T-helper 2 cell treated with Interferon-gamma antibody and Interleukin-4, amounts not matched to agents 100 ng/mL and 5 ng/mL, for 36 hours (primary cell): ENCODE measurements at regions not wholly inside any gene's neighbourhood (a gene's known extent, or its start where the extent isn't known, plus 50 kb on each side); places are given as distances from the start of the nearest gene placed in this dataset.

Experiments
- intact Hi-C: fragments of 100-400 bp; cut with micrococcal nuclease; formaldehyde crosslinking; loops from one replicate; pipeline ENCODE4 v1.15.1; 2023

DNA sequence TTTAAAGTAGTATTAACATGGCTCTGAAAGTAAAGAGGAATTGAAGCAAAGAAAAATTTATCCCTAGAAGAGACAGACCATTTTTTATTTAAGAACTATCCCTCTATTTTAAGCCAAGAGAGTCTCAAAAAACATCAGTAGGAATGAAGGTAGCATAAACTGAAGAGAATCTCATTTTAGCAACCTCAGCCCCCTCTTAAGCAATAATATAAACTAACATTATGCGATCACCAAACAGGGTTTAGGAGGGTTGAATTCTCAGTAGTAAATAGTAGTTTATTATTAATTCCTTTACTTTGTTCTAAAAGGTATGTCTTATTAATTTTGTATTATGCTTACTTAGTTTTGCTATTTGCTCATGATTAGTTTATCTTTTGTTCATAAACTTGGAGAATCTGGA, 287.4 kb downstream of the CDK5RAP2 start:
- intact Hi-C loops, result loop anchor here (5.0 kb wide), 1 partner anchor 185 kb away; no protein-coding TSS in a partner anchor

DNA sequence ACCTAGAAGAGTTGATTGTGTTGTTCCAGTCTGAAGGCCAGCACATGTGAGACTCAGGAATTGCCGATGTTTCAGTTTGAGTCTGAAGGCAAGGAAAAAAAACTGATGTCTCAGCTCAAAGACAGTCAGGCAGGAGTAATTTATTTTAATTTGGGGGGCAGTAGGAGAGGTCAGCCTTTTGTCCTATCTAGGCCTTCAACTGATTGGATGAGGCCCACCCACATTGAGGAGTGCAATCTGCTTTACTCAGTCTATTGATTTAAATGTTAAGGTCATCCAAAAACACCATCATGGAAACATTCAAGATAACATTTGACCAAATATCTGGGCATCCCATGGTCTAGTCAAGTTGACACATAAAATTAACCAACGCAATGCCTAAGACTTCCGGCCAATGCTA, 288.9 kb downstream of the CDK5RAP2 start:
- intact Hi-C loops, result loop anchor here (5.0 kb wide), 1 partner anchor 186 kb away; no protein-coding TSS in a partner anchor

DNA sequence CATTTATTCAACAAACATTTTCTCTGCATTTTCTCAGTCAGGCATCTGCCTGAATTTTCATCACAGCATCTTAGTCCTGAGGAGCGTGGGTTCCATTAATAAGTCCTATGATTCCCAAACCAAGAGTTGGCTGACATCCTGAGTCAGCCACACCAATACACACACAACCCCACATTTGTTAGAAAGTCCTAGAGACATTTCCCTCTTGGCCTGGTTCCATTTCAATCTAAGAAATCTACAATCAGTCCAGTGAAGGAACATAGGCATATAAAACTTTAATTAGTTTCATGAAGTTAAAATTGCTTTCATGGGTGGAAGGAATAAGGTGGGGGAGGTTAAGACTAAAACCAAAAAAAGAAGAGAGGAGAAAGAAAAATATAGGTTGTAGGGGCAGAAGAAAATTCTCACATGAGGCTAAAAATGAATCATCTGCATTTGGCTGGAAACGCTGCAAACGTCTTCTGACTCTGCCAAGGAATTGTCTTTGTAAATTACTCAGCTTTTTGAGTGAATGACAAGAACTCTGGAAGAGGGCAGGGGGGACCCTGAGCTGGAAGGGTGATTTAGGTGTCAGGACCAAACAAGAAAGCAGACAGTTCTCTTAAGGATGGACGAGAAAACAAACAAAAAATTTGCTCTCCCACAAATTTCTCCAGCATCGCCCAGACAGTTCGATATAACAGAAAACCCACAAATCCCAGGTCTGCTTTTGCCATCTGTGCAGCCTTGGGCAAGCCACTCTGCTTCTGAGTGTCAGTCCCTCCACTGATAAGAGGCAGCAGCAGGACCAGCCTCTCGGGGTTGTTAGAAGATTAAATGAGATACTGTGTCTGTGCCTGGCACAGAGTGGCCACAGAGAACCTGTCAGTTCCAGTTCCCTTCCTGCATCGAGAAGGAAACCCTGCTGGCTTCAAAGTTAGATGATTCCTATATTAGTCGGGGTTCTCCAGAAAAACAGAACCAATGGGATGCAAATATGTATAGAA, 289.7 kb downstream of the CDK5RAP2 start:
- intact Hi-C loops, result loop anchor here (5.0 kb wide), 1 partner anchor 187 kb away; no protein-coding TSS in a partner anchor

DNA sequence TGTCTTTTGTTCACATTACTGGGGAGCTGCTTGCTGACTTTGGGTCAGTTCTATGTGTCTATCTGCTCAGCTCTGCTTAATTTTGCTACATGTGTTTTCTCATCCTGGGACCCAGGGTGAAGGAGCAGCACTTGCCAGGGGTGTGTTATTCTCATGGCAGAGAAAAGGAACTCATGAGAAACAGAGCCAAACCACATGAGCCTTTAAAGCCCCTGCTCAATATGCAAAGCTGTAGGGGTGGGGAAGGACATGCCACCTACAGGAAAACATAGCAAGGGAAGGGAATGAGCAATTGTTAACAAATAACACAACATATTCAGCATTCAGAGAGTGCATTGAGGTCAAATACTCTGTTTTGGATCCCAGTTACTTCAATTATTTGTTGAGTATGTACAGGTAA, 290.9 kb downstream of the CDK5RAP2 start:
- intact Hi-C loops, result no loop called here

DNA sequence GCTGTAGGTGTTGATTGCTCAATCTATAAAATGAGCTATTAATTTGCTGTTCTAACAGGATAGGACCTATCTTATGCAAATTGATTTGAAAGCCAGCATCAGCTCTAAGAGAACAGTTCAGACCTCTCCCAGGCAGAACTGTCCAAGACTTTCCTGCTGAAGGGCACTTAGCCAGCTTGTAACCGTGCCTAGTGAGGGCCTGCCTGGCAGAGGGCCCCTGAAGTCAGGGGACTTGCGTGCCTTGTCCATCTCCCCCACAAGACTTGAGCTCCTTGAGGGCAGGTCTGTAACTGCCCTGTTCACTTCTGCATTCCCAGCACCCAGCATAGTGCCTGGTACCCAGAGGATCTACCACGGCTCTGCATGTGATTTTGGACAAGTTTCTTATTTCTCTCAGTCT, 293.4 kb downstream of the CDK5RAP2 start:
- intact Hi-C loops, result no loop called here

DNA sequence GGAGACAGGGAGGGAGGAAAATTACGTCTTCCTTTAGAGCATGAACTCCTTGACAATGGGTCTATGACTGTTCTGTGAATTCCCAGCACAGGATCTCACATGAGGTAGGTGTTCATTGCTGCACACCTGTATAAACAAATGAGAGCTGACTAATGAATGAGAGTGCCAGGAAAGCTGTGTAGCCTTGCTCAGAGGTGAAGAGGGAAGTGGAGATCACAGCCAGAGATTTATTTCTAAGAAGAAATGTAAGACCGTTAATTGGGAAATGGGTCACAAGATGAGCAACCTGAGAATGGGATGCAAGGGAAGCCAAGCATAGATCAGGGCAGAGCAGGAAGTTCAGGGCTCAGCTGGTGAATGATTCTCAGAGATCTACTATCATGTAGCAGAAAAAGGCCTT, 295.1 kb downstream of the CDK5RAP2 start:
- intact Hi-C loops, result no loop called here

DNA sequence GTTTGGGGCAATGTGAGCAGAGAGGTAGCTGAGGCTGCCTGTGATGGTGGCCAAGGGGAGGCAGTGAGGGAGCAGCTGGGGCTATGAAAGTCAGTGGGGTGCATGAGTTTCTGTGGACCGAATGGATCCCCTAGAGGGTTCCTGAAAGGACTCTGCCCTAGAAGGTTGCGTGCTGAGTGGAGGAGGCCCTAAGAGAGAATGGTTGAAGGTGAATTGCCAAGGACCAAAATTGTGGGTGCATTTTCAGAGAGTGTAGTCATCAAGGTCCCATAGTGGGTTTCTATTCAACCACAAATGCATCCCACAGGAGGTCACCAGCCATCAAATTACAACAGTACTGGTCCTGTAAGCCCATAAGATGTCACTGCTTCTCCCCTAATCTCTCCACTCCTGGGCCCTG, 298.3 kb downstream of the CDK5RAP2 start:
- intact Hi-C loops, result no loop called here

DNA sequence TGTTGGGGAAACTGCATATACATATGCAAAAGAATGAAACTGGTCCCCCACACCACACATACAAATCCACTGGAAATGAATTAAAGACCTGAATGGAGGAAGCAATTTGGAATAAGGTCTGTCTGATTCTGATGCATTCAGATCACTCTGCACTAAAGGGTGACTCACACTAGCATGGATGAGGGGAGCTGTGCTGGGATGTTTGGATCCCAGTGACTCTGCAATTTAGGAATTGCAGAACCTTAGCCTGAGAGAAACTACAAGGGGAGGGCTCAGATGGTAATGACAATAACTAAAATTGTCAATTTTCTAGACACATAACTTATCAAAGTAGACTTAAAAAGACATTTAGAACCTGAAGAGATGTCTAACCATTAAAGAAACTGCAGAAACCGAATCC, 312.0 kb downstream of the CDK5RAP2 start:
- intact Hi-C loops, result no loop called here

DNA sequence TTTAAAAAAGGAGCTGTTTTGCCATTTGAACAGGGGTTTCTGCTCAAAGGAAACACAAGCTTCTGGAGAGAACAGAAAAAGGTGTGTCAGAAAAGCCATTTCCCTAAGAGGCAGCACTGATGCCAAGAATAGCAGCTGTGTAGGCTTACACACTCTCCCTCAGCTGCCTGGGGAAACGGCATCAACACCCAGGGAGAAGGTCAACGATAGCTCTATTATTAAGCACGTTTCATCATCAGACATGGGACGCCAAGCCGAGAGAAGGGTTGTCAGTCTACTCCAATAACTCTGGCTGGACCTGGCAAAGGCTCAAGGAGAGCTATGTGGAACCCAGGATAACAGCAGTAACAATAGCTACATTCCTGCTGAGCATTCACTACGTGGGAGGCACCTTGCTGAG, 314.2 kb downstream of the CDK5RAP2 start:
- intact Hi-C loops, result no loop called here

DNA sequence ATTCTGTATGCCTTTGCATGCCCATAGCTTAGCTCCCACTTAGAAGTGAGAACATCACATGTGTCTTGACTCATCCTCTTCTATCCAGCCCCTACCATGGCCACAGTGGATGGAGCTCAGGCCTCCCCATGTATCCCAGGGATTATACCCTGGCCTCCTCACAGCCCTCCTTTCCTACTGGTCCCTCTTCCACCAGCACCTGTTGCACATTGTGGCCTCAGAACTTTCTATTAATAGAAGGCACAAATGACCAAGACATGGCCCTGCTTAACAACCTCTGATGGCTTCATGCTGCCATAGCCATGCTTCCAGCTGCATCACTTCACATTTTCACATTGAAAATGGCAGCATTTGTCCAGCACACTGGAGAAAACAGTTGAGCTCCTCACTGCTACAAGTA, 315.4 kb downstream of the CDK5RAP2 start:
- intact Hi-C loops, result no loop called here

DNA sequence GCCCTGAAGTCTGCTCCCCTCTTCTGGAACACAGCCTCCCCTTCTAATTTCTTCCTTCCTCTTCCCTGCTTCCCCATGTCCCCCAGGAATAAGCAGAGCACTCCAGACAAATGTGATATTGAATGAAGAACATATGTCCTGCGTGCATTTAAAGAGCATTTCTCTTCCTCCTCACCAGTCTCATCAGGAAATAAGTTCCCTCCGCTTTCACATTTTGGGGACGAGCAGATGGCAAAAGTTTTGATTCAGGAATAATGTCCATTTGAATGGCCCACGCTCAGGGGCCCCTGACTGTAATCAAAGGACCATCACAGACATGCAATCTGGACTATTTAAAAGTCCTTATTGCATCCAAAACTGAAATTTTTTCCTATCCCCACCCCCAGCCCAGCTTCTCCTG, 316.1 kb downstream of the CDK5RAP2 start:
- intact Hi-C loops, result no loop called here

DNA sequence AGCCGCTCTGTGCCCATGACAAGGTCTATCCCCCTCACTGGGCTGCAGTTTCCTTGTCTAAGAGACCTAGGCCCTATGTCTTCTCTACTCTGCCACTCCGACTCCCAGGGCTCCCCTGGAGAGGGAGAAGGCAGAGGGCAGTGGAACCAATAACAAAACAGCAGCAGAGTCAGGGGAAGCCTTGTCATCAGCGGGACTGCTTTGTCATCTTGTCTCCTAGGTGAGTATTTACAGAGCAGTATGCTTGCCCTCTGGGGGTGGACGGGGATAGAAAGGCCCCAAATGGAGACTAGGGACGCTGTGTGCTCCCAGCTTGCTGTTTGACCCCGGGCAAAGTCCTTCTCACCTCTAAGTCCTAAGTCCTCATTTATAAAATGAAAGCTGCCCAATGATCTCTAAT, 318.5 kb downstream of the CDK5RAP2 start:
- intact Hi-C loops, result no loop called here

DNA sequence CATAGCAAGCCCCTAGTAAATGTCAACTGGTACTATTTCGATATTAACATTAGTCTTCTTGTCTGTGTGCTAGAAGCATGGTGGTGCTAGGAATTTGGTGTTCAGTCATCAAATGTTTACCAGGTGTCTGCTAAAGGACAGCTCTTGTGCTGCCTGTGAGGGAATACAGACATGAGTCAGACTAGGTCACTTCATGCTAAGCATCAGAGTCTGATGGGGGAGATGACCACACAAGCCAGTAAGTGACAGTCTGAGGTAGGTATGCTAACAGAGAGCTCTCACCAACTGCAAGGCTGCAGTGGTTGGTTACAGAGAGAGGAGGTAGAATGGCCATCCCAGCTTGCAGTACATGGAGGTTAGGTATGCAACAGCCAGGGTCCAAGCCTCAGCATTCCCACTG, 320.9 kb downstream of the CDK5RAP2 start:
- intact Hi-C loops, result no loop called here

DNA sequence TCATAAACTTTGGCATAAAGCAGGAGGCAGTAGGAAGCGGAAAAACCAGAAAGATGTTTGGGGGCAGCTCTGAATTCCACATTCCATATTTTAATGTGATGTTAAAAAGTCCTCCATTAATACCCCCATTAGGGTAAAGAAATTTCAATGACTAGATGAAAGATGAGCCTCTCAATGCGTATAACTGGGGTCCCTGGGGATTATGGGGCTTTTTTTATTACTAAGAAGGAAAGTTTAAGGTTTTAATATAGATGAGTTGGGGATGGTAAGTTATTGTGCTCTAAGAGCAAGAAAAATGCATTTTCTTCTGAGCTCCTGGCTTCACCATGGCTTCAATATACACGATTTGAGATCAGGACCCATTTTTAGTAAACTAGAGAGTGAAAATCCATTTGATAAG, 321.9 kb downstream of the CDK5RAP2 start:
- intact Hi-C loops, result no loop called here

DNA sequence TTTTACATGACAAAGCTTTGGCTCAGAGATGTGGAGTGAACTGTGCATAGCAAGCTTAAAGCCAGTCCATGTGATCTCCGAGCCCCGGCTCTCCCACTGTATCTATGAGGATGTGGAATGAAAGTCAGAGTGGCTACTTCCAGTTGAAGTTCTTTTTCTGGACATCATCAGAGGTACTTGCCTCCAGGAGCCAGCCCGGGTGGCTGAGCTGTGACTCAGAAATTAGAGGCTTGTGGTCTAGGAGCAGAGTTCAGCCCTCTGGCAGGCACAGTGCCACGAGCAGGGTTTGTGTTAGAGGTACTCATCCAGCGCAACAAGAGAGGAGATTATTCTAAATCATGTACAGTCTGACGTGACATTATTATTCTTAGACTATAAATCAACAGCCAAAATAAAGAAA, 322.5 kb downstream of the CDK5RAP2 start:
- intact Hi-C loops, result no loop called here

DNA sequence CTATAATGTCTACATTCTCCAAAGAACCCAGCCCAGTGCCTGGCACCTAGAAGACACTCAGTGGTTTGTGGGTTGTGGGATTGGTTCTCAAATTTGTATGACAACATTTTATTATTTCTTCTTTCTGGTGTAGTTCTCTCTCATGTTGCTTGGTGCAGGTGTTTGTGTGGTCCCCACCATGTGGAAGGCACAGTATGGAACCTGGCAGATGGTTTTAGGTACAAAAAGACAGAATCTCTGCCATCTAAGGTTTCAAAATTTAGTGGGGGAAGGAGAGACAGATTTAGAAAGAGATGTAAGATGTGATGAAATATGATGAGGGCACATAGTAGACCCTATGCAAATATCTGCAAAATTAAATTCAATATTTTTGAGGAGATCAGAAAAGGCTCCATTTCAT, 323.8 kb downstream of the CDK5RAP2 start:
- intact Hi-C loops, result no loop called here

DNA sequence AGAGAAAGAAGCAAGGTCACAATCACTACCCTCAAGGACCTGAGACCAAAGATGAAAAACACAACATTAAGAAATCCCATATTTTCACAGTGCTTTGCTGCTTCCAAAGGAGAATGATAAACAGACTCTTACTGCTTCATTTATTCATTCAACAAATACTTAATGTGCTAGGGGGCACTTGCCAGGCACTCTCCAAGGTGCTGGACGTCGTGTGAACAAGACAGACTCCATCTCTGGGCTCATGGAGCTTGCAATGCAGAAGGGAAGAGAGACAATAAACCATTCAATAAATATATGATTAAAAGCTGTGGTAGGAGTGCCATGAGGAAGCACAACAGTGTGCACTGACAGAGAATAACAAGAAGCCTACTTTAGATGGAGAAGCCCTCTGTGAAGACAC, 327.7 kb downstream of the CDK5RAP2 start:
- intact Hi-C loops, result no loop called here

DNA sequence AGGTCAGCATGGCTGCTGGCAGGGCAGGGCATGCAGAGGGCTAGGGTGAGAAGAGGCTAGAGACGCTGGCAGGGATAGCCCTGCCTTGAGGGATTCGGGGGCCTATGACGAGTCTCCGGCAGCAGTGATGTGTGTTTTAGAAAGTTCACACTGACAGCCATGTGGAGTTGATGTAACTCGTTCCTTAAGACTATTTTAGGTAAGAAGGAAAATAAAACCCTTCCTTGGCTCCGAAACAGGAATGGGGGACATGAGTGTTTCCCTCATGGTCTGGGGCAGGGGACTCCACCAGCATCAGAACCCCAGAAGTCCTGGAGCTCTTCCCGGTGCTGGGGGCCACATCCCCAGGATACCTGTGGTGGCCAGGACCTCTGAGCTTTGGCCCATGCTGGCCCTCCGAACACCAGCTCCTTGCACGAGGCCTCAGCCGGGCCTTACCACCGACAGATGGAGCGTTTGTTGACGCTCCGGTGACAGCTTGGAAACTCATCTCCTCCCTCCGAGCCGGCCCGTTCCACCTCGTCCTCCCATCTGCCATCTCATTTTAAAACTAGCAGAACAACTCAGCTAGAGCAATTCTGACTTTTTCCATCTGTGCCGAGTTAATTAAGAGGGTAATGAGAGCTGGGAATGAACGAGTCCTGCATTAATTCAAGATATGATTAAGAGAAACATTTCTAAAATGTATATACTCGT, 337.7 kb downstream of the CDK5RAP2 start:
- intact Hi-C loops, result no loop called here

DNA sequence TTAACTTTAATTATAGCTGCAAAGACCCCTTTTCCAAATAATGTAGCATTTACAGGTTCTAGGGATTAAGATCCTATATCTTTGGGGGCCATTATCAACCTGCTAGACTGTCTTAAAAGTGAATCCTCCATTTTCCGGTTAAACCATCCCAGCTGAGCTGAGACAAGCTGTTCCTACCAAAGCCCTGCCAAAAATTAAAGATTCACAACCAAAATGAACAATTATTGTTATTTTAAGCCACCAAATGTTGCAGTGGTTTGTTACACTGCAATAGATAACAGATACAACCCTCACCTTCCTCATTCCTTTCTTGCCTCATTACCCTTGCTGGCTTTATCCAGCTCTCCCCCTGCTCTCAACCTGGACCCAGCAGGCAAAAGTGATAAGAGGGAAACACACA, 343.4 kb downstream of the CDK5RAP2 start:
- intact Hi-C loops, result no loop called here

DNA sequence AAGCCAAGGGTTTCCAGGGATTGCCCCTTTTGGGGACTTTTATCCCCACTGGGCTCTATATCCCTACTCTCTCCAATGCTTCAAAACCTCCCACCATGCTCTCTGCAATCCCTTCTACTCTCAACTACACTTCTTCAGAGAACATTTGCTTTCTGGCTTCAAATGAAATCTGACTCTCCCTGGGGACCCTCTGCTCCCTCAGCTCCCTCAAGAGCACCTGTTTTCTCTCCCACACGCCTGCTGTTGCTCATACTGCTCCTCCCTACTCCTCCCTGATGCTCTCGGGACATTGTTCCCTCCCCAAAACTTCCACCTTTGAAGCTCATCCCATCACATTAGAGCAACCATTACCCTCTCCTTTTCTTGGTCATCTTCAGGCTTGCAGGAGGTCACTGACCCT, 344.9 kb downstream of the CDK5RAP2 start:
- intact Hi-C loops, result no loop called here

DNA sequence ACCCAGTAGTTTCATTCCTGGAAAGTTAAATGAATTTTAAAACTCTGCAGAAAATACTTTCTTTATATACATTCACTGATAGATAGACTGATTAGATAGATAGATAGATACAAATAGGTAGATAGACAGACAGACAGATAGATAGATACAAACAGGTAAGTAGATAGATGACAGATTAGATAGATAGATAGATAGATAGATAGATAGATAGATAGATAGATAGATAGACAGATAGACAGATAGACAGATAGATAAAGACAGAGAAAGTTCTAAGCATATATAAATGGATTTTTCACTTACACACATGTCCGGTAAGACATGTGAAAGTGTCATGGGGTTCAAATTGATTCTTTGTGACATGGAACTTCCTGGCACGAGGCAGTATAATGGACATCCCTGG, 349.7 kb downstream of the CDK5RAP2 start:
- intact Hi-C loops, result no loop called here

DNA sequence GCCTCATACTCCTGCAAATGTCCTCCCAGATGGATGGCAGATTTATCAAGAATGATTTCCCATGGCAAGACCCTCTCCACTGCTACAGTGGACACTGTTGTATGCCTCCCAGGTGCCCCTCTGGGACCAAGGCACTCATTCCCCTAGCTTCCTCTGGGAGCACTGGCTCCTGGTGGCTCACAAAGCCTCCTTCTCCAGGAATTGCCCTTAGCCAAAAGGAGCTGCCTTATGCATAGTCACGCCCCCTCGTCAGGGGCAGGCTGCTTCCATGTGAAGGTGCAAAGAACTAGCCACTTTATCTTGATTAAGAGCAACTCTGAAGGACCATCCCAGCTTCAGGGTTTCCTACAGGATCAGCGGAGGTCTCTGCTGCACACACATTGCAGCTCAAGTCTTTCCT, 358.1 kb downstream of the CDK5RAP2 start:
- intact Hi-C loops, result no loop called here

DNA sequence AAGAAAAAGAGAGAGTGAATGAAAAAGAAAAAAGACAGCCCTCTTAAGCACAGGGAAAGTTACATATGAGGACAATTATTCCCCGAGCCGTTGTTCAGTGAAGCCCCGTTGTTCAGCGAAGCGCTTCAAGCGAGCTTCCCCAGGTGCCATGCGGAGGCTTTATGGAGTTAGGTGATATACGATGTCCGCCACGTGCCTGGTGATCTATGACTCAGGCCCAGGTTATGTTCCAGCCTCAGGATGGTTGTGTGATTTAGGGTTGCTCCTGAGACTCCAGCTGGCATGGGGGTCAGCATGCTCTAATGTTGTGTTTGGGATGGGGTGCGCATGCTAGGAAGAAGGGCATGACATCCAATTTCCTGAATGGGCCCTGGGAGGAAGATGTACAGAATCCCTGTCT, 365.6 kb downstream of the CDK5RAP2 start:
- intact Hi-C loops, result no loop called here
